Right lobe of liver (tissue), 6 donors: ENCODE measurements at regions not wholly inside any gene's neighbourhood (a gene's known extent, or its start where the extent isn't known, plus 50 kb on each side); places are given as distances from the start of the nearest gene placed in this dataset.

Experiments
- ATAC-seq, 4 donors: fragments of 200-7000 bp; cut with Tn5 transposase; one replicate each; pipeline ENCODE4 v1.9.1; 2020; ENCODE audit warnings: mild to moderate bottlenecking in 4 of 4, moderate library complexity in 4 of 4
- DNase-seq, 3 donors: peaks; one replicate each; pipeline ENCODE4 v3.0.0-alpha.2; 2020
- H3K27ac ChIP-seq, 3 donors: fragments of 200-600 bp; one replicate each; pipeline ENCODE4 v1.8.0; 2022
- H3K27me3 ChIP-seq, 2 donors: fragments of 200-600 bp; one replicate each; pipeline ENCODE4 v1.8.0; 2022
- H3K36me3 ChIP-seq, 4 donors: fragments of 200-600 bp; sonication (generic) in 1 of 4; one replicate each; pipeline versions ENCODE4 v1.5.1 to v1.8.0; 2017 to 2022; ENCODE audit warnings: control low read depth in 1 of 4
- H3K4me1 ChIP-seq, 4 donors: fragments of 200-600 bp; sonication (generic) in 1 of 4; one replicate each; pipeline versions ENCODE4 v1.5.1 to v1.8.0; 2017 to 2022; ENCODE audit warnings: control low read depth in 1 of 4
- H3K4me3 ChIP-seq, 3 donors: fragments of 200-600 bp; one replicate each; pipeline ENCODE4 v1.8.0; 2022
- H3K9me3 ChIP-seq, 4 donors: fragments of 200-600 bp; sonication (generic) in 1 of 4; one replicate each; pipeline versions ENCODE4 v1.5.1 to v1.8.0; 2017 to 2022; ENCODE audit warnings: control low read depth in 1 of 4
- POLR2A ChIP-seq: fragments of 450-650 bp; IDR thresholded peaks from one replicate; pipeline ENCODE4 v1.6.1; 2017; ENCODE audit warnings: antibody characterized with exemption, mild to moderate bottlenecking
- WGBS: methylation state at CpG from one replicate; pipeline ENCODE4 v1.1.6; 2018; ENCODE audit warnings: low coverage, low lambda C conversion rate; ENCODE audit not compliant: insufficient coverage; ENCODE audit errors: missing lambda C conversion rate; 5-methylcytosine and 5-hydroxymethylcytosine counted together
- intact Hi-C, 2 donors: fragments of 100-400 bp; cut with DNase I; formaldehyde crosslinking; loops; one replicate each; pipeline versions ENCODE4 v1.11.2 to v1.14.1; 2022
- TF ChIP-seq, protein P1 (sequence below), 4 donors: fragments of 200-600 bp in 3 of 4; fragments of 450-650 bp in 1 of 4; IDR thresholded peaks; one replicate each; pipeline versions ENCODE4 v1.5.1 to v1.8.0; 2016 to 2022; ENCODE audit warnings: antibody characterized with exemption in 4 of 4, mild to moderate bottlenecking in 2 of 4
- donor health status: DM: no; HTN: yes; CAD: no.
- donor health status: DM: no; HTN: no; CAD: no.
- donor health status: DM: no; HTN: no; CAD: no.
- donor health status: DM: no; HTN: yes; CAD: no.
- donor health status: DM: no; HTN: yes; CAD: no.

DNA sequence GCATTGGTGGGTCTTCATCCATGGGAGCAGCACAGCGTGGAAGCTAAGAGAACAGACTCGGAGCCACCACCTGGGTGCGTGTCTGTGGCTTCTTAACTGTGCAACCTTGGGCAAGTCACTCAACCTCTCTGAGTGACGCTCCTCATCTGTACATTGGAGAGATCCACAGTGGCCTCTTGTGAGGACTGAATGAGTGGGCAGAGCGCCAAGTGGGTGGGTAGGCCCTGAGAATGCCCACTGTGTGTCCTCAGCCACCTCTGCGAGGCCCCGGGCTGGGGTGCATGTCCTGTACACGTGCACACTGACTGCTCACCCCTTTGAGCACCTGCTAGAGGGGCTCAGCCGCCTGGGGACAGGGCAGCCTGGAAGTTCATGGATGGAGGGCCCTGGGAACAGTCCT is 99.6 kb upstream of the PRR23E start:
- Histone ChIP-seq H3K36me3 (no peaks in the 10 kb centered on the region), H3K4me1 (no peaks in the 10 kb centered on the region), H3K27me3 (no peaks in the 10 kb centered on the region), H3K27ac (no peak overlapping the region), H3K9me3 (no peaks in the 10 kb centered on the region), H3K4me3 (no peak overlapping the region)
- intact Hi-C loops: no loop called here
- ATAC-seq (no peak), DNase-seq (no peak)
- TF ChIP-seq, protein P1, sequence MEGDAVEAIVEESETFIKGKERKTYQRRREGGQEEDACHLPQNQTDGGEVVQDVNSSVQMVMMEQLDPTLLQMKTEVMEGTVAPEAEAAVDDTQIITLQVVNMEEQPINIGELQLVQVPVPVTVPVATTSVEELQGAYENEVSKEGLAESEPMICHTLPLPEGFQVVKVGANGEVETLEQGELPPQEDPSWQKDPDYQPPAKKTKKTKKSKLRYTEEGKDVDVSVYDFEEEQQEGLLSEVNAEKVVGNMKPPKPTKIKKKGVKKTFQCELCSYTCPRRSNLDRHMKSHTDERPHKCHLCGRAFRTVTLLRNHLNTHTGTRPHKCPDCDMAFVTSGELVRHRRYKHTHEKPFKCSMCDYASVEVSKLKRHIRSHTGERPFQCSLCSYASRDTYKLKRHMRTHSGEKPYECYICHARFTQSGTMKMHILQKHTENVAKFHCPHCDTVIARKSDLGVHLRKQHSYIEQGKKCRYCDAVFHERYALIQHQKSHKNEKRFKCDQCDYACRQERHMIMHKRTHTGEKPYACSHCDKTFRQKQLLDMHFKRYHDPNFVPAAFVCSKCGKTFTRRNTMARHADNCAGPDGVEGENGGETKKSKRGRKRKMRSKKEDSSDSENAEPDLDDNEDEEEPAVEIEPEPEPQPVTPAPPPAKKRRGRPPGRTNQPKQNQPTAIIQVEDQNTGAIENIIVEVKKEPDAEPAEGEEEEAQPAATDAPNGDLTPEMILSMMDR (IDR thresholded peaks at IDR 0.05): no peak
- no peak for TF ChIP-seq POLR2A
- no CpG with 5 or more reads among the region's 9 CpGs for WGBS

DNA sequence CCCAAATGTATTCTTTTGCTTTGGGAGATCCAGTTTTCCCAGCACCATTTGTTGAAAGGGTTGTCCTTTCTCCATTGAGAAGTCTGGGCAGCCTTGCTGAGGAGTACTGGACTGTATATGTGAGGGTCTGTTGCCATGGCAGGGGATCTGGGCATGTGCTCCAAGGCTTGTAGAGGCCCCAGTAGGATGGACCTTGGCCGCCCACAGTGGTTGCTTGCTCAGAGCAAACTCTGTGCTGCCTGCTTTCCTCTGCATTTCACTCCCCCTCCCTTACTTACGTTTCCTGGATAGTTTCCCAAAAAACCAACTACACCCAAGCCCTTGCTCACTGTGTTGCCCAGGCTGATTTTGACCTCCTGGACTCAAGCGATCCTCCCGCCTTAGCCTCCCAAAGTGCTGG is 97.2 kb upstream of the PRR23E start:
- ATAC-seq (no peak), DNase-seq (no peak)
- Histone ChIP-seq H3K36me3 (no peaks in the 10 kb centered on the region), H3K4me3 (no peak overlapping the region), H3K9me3 (no peaks in the 10 kb centered on the region), H3K27me3 (no peaks in the 10 kb centered on the region), H3K4me1 (no peaks in the 10 kb centered on the region), H3K27ac (no peak overlapping the region)
- TF ChIP-seq POLR2A: no peak
- TF ChIP-seq, protein P1 (IDR thresholded peaks at IDR 0.05): no peak
- intact Hi-C loops: no loop called here
- 94% methylated on average over 4 of the region's 4 CpGs for WGBS

DNA sequence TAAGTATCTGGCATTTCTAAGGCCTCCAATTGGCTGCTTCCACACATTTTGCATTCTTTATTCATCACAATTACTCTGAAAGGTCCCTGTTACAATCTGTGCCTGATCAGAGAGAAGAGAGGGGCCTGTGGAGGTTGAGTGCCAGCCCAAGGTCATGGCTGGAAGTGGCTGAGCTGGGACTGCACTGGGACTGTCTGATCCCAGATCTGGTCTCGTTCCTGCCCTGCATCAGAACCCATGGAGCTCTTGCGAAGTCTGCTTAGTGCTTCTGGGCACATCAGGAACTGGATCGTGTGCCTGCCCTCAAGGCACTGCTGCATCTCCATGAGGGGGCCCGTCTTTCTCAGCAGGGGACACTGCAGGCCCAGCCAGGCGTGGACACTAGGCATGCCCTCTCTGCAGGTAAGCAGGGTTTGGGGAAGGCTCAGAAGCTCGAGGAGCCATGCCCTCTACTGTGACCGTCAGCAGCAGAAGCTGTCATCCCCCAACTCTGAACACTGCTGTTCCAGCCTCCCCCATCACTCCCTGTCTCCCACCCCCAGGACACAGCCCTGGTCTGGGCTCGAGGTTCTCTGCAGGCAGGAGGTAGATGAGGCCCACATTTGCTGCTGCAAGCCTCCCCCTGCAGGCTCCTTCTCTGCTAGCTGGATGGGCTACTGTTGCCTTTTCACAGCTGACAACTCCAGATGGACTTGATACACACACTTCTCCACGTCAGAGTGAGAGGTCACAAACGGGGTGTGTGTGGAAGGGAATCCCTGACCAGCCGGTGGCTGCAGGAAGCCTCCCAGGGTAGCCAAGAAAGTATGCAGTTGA is 96.5 kb upstream of the PRR23E start:
- Histone ChIP-seq H3K4me3 (no peak overlapping the region), H3K4me1 (no peaks in the 10 kb centered on the region), H3K27me3 (no peaks in the 10 kb centered on the region), H3K9me3 (no peaks in the 10 kb centered on the region), H3K27ac (no peak overlapping the region), H3K36me3 (no peaks in the 10 kb centered on the region)
- DNase-seq (no peak), ATAC-seq (no peak)
- 39% methylated on average over 4 of the region's 11 CpGs for WGBS
- TF ChIP-seq, protein P1 (IDR thresholded peaks at IDR 0.05): no peak
- TF ChIP-seq POLR2A: no peak
- intact Hi-C loops: no loop called here

DNA sequence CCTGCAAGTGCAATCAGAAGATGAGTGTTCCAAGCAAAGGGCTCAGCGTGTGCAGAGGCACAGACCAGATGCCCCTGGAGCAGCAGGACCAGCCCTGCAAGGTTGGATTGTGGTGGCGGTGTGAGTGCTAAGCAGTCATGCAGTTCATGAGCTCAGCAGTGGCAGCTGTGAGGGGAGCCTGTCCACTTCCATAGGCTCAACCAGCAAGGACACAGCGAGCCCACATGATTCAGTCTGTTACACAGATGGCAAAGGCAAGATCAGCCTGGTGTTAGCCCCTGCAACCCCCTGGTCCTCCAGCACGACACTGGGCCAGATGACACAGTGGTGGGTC is 95.9 kb upstream of the PRR23E start:
- intact Hi-C loops: no loop called here
- H3K9me3 ChIP-seq: no peaks in the 10 kb centered on the region
- H3K4me1 ChIP-seq: no peaks in the 10 kb centered on the region
- H3K4me3 ChIP-seq: no peak overlapping the region
- ATAC-seq: no peak
- no peak for TF ChIP-seq POLR2A
- no peaks in the 10 kb centered on the region for H3K27me3 ChIP-seq
- no peaks in the 10 kb centered on the region for H3K36me3 ChIP-seq
- no CpG with 5 or more reads among the region's 4 CpGs for WGBS
- no peak for DNase-seq
- H3K27ac ChIP-seq: no peak overlapping the region

- ATAC-seq (no peak), DNase-seq (no peak)
- no CpG with 5 or more reads among the region's 3 CpGs for WGBS
- H3K4me1 ChIP-seq: no peaks in the 10 kb centered on the region
- H3K36me3 ChIP-seq: no peaks in the 10 kb centered on the region
- TF ChIP-seq, protein P1 (IDR thresholded peaks at IDR 0.05): no peak
- no peak for TF ChIP-seq POLR2A
- no peak overlapping the region for H3K4me3 ChIP-seq
- no peak overlapping the region for H3K27ac ChIP-seq
- intact Hi-C loops: no loop called here
- no peaks in the 10 kb centered on the region for H3K9me3 ChIP-seq
- no peaks in the 10 kb centered on the region for H3K27me3 ChIP-seq
Measured at GRCh38 chr3:127097481-127097880, 95.5 kb upstream of the PRR23E start.
